ENCODE measurements at regions not wholly inside any gene's neighbourhood (a gene's known extent, or its start where the extent isn't known, plus 50 kb on each side); places are given as distances from the start of the nearest gene placed in this dataset.

DNA sequence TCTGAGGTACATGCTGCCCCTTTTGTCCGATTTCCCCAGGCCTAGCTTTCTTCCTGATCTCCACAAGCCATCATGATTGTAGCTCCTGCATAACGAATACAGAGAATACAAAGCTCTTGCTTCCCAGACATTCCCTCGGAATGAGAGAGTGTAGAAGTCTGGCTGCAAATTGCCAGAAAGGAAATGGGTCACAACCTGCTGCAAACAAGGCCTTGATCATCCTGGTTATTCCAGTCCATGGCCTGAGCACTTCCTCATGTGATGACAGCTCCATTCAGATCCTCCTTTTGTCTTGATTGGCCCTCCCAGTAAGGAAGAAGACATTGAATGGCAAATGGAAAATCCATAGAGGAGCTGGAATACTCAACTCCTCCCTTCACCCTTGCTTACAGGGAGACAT lies 136.0 kb upstream of the ADRA1B start:
- no peaks in the 10 kb centered on the region for H3K4me1 ChIP-seq (ENCODE audit: insufficient read depth)
- no peak overlapping the region for H2AFZ ChIP-seq
- H3K9me2 ChIP-seq (replicated peaks; ENCODE audit: insufficient read depth): no peaks in the 10 kb centered on the region

DNA sequence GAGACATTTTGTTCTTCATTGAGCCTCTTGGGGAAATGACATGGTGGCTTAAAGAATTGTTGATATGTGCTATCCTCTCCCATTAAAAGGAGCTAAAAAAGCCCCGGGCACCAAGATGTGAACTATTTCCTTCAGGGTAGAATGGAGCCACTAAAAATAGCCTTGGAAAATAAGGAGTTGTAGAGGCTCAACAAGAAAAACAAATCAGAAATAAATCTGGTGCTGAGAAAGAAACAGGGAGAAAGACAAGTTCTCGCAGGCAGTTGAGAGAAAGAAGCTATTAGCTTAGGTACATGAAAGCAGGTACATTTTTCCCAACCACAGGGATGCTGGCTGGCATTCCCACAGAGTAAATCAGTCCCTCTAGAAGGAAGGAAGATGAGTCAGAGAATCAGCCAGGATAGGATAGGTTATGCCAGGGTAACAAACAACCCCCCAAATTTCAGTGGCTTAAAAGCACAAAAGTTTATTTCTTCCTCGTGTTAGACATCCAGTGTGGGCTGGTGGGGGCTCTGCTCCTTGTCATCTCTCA lies 134.6 kb upstream of the ADRA1B start:
- no peak overlapping the region for H3K4me3 ChIP-seq
- no peak overlapping the region for H2AFZ ChIP-seq
- no peak overlapping the region for H3K27ac ChIP-seq
- H3K9me2 ChIP-seq (replicated peaks; ENCODE audit: insufficient read depth): no peaks in the 10 kb centered on the region
- no peaks in the 10 kb centered on the region for H3K79me2 ChIP-seq
- WGBS (ENCODE audit: low lambda C conversion rate, missing lambda C conversion rate): 80% methylated on average over 3 of the region's 3 CpGs
- H3K4me2 ChIP-seq: no peak overlapping the region
- no peaks in the 10 kb centered on the region for H3K36me3 ChIP-seq (replicated peaks; ENCODE audit: insufficient read depth, low read depth)
- DNase-seq (ENCODE audit: low spot score): no peak
- H4K20me1 ChIP-seq (ENCODE audit: insufficient read depth, poor library complexity, severe bottlenecking): no peaks in the 10 kb centered on the region
- no peaks in the 10 kb centered on the region for H3K4me1 ChIP-seq (ENCODE audit: insufficient read depth)
- H3K27me3 ChIP-seq: peaks cover 7% of the 10 kb centered on the region
- TF ChIP-seq, protein P1, sequence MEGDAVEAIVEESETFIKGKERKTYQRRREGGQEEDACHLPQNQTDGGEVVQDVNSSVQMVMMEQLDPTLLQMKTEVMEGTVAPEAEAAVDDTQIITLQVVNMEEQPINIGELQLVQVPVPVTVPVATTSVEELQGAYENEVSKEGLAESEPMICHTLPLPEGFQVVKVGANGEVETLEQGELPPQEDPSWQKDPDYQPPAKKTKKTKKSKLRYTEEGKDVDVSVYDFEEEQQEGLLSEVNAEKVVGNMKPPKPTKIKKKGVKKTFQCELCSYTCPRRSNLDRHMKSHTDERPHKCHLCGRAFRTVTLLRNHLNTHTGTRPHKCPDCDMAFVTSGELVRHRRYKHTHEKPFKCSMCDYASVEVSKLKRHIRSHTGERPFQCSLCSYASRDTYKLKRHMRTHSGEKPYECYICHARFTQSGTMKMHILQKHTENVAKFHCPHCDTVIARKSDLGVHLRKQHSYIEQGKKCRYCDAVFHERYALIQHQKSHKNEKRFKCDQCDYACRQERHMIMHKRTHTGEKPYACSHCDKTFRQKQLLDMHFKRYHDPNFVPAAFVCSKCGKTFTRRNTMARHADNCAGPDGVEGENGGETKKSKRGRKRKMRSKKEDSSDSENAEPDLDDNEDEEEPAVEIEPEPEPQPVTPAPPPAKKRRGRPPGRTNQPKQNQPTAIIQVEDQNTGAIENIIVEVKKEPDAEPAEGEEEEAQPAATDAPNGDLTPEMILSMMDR (IDR thresholded peaks at IDR 0.05; ENCODE audit: poor library complexity): no peak
- TF ChIP-seq EZH2 (IDR thresholded peaks at IDR 0.05; ENCODE audit: borderline replicate concordance) (no peak), EZH2phosphoT487 (IDR thresholded peaks at IDR 0.05; ENCODE audit: low read depth, severe bottlenecking, unreplicated experiment) (no peak)
- H3K9me3 ChIP-seq (ENCODE audit: low read depth): no peaks in the 10 kb centered on the region

More for the DNA sequence above, 136.0 kb upstream of the ADRA1B start:
- Histone ChIP-seq H3K27ac (no peak overlapping the region), H3K9me3 (ENCODE audit: low read depth) (no peaks in the 10 kb centered on the region), H3K36me3 (replicated peaks; ENCODE audit: insufficient read depth, low read depth) (no peaks in the 10 kb centered on the region), H3K79me2 (no peaks in the 10 kb centered on the region), H3K4me3 (no peak overlapping the region), H4K20me1 (ENCODE audit: insufficient read depth, poor library complexity, severe bottlenecking) (no peaks in the 10 kb centered on the region), H3K27me3 (peaks cover 8% of the 10 kb centered on the region), H3K4me2 (no peak overlapping the region)
- 83% methylated on average over 3 of the region's 3 CpGs for WGBS (ENCODE audit: low lambda C conversion rate, missing lambda C conversion rate)
- TF ChIP-seq, protein P1 (IDR thresholded peaks at IDR 0.05; ENCODE audit: poor library complexity): no peak
- TF ChIP-seq EZH2 (IDR thresholded peaks at IDR 0.05; ENCODE audit: borderline replicate concordance) (no peak), EZH2phosphoT487 (IDR thresholded peaks at IDR 0.05; ENCODE audit: low read depth, severe bottlenecking, unreplicated experiment) (no peak)
- no peak for DNase-seq (ENCODE audit: low spot score)

DNA sequence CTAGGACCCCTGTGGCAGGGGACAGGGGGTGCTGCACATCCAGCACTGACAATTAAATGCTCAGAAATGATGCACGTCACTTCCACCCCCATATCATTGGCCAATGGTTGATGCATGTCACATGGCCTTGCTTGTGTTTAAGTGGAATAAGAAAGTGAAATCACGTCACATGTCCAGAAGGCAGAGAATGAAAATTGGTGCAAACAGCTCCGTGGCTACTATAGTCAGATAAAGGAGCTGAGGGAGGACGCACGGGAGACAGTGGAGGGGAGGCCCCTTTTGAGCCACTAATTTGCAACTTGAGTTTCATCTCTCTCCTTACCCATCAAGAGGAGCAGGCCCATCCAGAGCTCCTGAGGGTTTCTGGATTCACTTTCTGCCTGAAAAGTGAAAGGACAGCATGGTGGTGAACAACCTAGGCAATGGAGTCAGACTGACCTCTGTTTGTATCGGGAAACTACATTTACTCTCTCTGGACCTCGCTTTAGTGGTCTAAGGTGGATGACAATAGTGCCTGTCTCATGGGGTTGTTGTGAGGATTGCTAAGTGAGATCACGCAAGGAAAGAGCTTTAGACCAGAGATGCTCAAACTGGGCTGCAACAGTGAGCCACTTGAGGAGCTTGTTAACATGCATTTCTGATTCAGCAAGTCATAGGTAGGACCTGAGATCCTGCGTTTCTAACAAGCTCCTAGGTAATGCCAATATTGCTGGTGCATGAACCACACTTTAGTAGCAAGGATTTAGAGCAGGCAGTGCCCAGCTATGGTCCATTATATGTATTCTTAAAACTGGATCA lies 133.9 kb upstream of the ADRA1B start:
- WGBS (ENCODE audit: low lambda C conversion rate, missing lambda C conversion rate): 90% methylated on average over 9 of the region's 9 CpGs
- no peak for DNase-seq (ENCODE audit: low spot score)
- Histone ChIP-seq H3K27ac (no peak overlapping the region), H3K9me2 (replicated peaks; ENCODE audit: insufficient read depth) (no peaks in the 10 kb centered on the region), H3K9me3 (ENCODE audit: low read depth) (no peaks in the 10 kb centered on the region), H3K79me2 (no peaks in the 10 kb centered on the region), H3K36me3 (replicated peaks; ENCODE audit: insufficient read depth, low read depth) (no peaks in the 10 kb centered on the region), H4K20me1 (ENCODE audit: insufficient read depth, poor library complexity, severe bottlenecking) (no peaks in the 10 kb centered on the region), H2AFZ (no peak overlapping the region), H3K4me2 (no peak overlapping the region), H3K27me3 (peaks cover 7% of the 10 kb centered on the region), H3K4me3 (no peak overlapping the region), H3K4me1 (ENCODE audit: insufficient read depth) (peaks cover 5% of the 10 kb centered on the region)
- TF ChIP-seq, protein P1 (IDR thresholded peaks at IDR 0.05; ENCODE audit: poor library complexity): no peak
- no peak for TF ChIP-seq EZH2phosphoT487 (IDR thresholded peaks at IDR 0.05; ENCODE audit: low read depth, severe bottlenecking, unreplicated experiment)
- no peak for TF ChIP-seq EZH2 (IDR thresholded peaks at IDR 0.05; ENCODE audit: borderline replicate concordance)

Measured in hepatocyte (in vitro differentiated cells).